ENCODE measurements at regions not wholly inside any gene's neighbourhood (a gene's known extent, or its start where the extent isn't known, plus 50 kb on each side); places are given as distances from the start of the nearest gene placed in this dataset.

DNA sequence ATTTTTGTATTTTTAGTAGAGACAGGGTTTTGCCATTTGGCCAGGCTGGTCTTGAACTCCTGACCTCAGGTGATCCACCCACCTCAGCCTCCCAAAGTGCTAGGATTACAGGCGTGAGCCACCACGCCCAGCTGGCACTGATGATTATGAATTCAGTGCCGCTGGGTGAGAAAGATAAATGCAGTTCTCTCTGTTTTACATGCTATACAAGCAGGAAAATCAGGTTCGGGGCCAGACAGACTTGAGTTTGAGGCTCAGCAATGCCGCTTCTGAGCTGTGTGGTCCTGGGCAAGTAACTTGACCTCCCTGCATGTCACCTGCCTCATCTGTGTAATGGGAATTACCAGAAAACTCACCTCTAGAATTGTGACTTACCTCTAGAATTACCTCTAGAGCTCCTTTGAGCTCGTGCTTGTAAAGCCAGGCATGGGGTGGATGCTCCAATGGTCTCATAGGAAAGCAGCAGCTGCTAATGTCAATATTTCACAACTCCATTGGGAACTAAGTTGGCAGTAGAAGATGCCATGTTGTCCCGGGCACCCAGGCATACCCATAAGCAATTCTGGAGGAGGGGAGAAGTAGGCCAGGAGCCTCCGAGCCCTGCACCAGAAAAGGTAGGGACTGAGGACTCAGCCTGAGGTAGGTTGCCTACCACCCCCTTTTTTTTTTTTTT is 119.8 kb upstream of the SLC25A33 start:
- Mint-ChIP-seq H3K27ac (no peak overlapping the region), H3K4me3 (no peak overlapping the region), H3K27me3 (no peaks in the 10 kb centered on the region), H3K9me3 (no peaks in the 10 kb centered on the region), H3K36me3 (no peaks in the 10 kb centered on the region), H3K4me1 (ENCODE audit: unreplicated experiment) (no peaks in the 10 kb centered on the region)
- TF ChIP-seq, protein P1, sequence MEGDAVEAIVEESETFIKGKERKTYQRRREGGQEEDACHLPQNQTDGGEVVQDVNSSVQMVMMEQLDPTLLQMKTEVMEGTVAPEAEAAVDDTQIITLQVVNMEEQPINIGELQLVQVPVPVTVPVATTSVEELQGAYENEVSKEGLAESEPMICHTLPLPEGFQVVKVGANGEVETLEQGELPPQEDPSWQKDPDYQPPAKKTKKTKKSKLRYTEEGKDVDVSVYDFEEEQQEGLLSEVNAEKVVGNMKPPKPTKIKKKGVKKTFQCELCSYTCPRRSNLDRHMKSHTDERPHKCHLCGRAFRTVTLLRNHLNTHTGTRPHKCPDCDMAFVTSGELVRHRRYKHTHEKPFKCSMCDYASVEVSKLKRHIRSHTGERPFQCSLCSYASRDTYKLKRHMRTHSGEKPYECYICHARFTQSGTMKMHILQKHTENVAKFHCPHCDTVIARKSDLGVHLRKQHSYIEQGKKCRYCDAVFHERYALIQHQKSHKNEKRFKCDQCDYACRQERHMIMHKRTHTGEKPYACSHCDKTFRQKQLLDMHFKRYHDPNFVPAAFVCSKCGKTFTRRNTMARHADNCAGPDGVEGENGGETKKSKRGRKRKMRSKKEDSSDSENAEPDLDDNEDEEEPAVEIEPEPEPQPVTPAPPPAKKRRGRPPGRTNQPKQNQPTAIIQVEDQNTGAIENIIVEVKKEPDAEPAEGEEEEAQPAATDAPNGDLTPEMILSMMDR (conservative IDR thresholded peaks at IDR 0.05), result no peak
- no peak for DNase-seq (ENCODE audit: extremely low spot score, unreplicated experiment)

DNA sequence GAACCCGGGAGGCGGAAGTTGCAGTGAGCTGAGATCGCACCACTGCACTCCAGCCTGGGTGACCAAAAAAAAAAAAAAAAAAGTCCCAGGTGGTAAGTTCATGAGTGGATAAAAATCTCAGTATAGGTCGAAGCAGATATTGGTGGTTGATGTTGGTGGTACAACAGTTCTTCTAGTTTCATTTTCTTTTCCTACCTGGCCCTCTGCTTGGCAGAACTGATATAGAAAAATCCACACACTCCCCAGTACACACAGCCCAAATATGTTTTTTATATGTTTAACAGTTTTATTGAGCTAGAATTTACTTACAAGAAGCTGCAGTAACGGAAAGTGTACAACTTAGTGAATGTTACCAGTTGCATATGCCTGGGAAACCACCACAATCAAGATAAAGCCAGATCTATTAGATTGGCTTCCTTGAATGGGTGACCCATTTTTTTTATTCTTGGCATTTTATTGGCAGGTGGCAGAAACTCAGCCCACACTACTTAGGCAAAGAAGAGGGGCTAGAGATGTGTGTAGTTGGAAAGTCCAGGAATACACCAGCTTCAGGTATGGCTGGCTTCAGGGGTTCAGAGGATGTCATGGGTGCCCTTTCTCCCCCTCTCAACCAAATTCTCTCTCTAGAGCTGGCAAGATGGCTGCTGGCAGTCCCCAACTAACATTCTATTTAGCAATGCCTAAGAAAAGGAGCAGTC is 118.3 kb upstream of the SLC25A33 start:
- H3K27me3 Mint-ChIP-seq, result no peaks in the 10 kb centered on the region
- no peak overlapping the region for H3K4me3 Mint-ChIP-seq
- no peaks in the 10 kb centered on the region for H3K9me3 Mint-ChIP-seq
- H3K4me1 Mint-ChIP-seq (ENCODE audit: unreplicated experiment), result no peaks in the 10 kb centered on the region
- no peaks in the 10 kb centered on the region for H3K36me3 Mint-ChIP-seq
- no peak overlapping the region for H3K27ac Mint-ChIP-seq
- TF ChIP-seq, protein P1 (conservative IDR thresholded peaks at IDR 0.05), result no peak
- DNase-seq (ENCODE audit: extremely low spot score, unreplicated experiment), result no peak

DNA sequence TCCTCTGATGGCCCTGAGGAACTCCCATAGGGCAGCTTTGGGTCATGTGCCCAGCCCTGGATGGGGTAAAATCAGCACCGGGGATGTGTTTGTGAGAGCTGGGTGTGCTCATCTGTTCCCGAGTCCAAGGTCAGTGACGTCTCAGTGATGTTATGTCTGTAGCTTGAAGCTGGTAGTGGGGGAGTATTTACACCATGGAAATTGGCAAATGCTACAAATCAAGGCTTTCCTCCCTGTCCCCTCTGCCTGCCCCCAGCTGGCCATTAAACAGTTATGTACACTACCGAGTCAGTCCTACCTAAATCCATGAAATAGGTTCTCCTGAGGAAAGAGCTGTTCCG is 117.8 kb upstream of the SLC25A33 start:
- Mint-ChIP-seq H3K36me3 (no peaks in the 10 kb centered on the region), H3K4me3 (no peak overlapping the region), H3K9me3 (no peaks in the 10 kb centered on the region), H3K4me1 (ENCODE audit: unreplicated experiment) (no peaks in the 10 kb centered on the region), H3K27ac (no peak overlapping the region), H3K27me3 (no peaks in the 10 kb centered on the region)
- DNase-seq (ENCODE audit: extremely low spot score, unreplicated experiment), result no peak
- TF ChIP-seq, protein P1 (conservative IDR thresholded peaks at IDR 0.05), result no peak

DNA sequence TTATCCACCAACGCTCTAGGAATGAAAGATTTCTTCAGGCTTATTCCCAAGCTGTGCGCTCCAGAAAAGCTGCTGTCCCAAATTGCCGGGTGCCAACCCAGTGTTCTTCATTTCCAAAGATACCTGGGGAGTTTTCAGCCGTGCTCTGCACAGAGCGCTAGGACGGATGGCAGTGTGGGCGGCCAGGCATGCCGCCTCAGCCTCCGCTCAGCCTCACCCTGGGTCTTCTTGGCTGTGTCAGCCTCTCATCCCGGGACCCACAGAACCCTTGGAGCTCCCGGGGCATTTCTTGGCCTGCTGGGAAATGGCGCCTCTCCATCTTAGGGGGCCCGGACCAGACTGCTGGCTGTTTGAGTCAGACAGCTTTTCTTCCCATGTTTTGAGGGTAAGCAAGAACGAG is 116.9 kb upstream of the SLC25A33 start:
- Mint-ChIP-seq H3K27ac (no peak overlapping the region), H3K36me3 (no peaks in the 10 kb centered on the region), H3K9me3 (no peaks in the 10 kb centered on the region), H3K4me3 (no peak overlapping the region), H3K4me1 (ENCODE audit: unreplicated experiment) (no peaks in the 10 kb centered on the region), H3K27me3 (no peaks in the 10 kb centered on the region)
- TF ChIP-seq, protein P1 (conservative IDR thresholded peaks at IDR 0.05), result no peak
- no peak for DNase-seq (ENCODE audit: extremely low spot score, unreplicated experiment)

DNA sequence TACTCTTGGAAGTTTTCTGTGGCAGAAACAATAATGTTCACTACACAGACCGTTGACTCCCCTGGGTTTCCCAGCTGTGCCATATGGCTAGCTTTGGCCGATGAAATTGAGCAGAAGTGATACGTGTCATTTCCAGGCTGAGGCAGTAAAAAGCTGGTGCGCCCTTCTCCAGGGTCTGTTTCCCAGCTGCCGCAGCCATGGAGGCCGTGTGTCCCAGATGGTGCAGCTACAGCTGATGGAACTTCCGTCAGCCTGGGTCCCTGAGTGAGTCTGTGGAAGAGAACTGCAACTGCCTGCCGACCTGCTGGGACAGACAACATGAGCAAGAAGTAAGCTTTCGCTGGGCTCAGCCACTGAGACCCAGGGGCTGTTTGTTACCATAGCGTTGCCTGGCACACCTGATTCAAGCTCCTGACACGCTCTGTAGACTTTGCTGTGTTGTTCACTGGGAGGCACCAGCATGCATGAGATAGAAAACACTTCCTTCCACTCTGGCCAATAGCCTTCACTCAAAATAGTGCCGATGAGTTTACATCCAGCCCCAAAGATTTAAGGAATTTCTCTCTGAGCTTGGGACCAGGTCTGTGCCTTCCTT is 116.3 kb upstream of the SLC25A33 start:
- TF ChIP-seq, protein P1 (conservative IDR thresholded peaks at IDR 0.05), result no peak
- Mint-ChIP-seq H3K36me3 (no peaks in the 10 kb centered on the region), H3K9me3 (no peaks in the 10 kb centered on the region), H3K27ac (no peak overlapping the region), H3K4me3 (no peak overlapping the region), H3K27me3 (no peaks in the 10 kb centered on the region), H3K4me1 (ENCODE audit: unreplicated experiment) (no peaks in the 10 kb centered on the region)
- DNase-seq (ENCODE audit: extremely low spot score, unreplicated experiment), result no peak

All from type B pancreatic cell (in vitro differentiated cells).